IMR-90 (cell line): ENCODE measurements at regions not wholly inside any gene's neighbourhood (a gene's known extent, or its start where the extent isn't known, plus 50 kb on each side); places are given as distances from the start of the nearest gene placed in this dataset.

Experiments
- ATAC-seq: fragments of 200-7000 bp; cut with Tn5 transposase; 2 replicates; pipeline ENCODE4 v1.9.1; 2020; ENCODE audit warnings: low read depth, mild to moderate bottlenecking, moderate library complexity
- BruUV-seq: library from RNA; stranded (reverse); fragments of 400-500 nt; replicated peaks from 2 replicates; lab custom pipeline; 2021; lab: Mats Ljungman, UMichigan
- CTCF ChIA-PET: fragments of 300-600 bp; formaldehyde crosslinking; extraction: SDS; loops from one replicate; lab custom pipeline; 2021; ENCODE audit warnings: antibody characterized with exemption; lab: Yijun Ruan, JAX
- POLR2A ChIA-PET: fragments of 300-600 bp; sonication (Branson Sonifier 250); formaldehyde crosslinking; loops from one replicate; lab custom pipeline; 2022; ENCODE audit warnings: antibody characterized with exemption; ENCODE audit not compliant: unreplicated experiment; lab: Charles Lee
- DNase-seq: peaks from one replicate; pipeline ENCODE4 v3.0.0; 2013
- H2AFZ ChIP-seq: replicated peaks from 2 replicates; pipeline ENCODE3; 2013; ENCODE audit warnings: low read length, mild to moderate bottlenecking; ENCODE audit not compliant: poor library complexity
- H2AK5ac ChIP-seq: 2 replicates; pipeline ENCODE4 v1.6.1; 2013; ENCODE audit warnings: low read depth, low read length, inconsistent platforms
- H2AK9ac ChIP-seq: replicated peaks from 2 replicates; pipeline ENCODE3; 2013; ENCODE audit warnings: mild to moderate bottlenecking, low read depth, low read length, moderate library complexity; ENCODE audit not compliant: poor library complexity
- H2BK120ac ChIP-seq: 2 replicates; pipeline ENCODE4 v1.6.1; 2013; ENCODE audit warnings: low read depth, low read length, inconsistent platforms
- H2BK15ac ChIP-seq: 3 replicates; pipeline ENCODE4 v1.6.1; 2013; ENCODE audit warnings: low read depth, low read length, inconsistent platforms
- H2BK20ac ChIP-seq: 2 replicates; pipeline ENCODE4 v1.6.1; 2013; ENCODE audit warnings: low read depth, mild to moderate bottlenecking, inconsistent platforms, low read length, moderate library complexity
- H2BK5ac ChIP-seq: 2 replicates; pipeline ENCODE4 v1.6.1; 2013; ENCODE audit warnings: mild to moderate bottlenecking, low read depth, low read length, inconsistent platforms; ENCODE audit not compliant: poor library complexity, severe bottlenecking
- H3K14ac ChIP-seq: replicated peaks from 2 replicates; pipeline ENCODE4 v1.6.1; 2013; ENCODE audit warnings: low read depth, low read length, inconsistent platforms
- H3K18ac ChIP-seq: 2 replicates; pipeline ENCODE4 v1.6.1; 2013; ENCODE audit warnings: low read depth, low read length, control low read depth
- H3K23ac ChIP-seq: 2 replicates; pipeline ENCODE4 v1.6.1; 2013; ENCODE audit warnings: low read depth, low read length, inconsistent platforms
- H3K27ac ChIP-seq: 2 replicates; pipeline ENCODE4 v1.5.1; 2013; ENCODE audit warnings: mild to moderate bottlenecking, control low read depth, low read length; ENCODE audit not compliant: insufficient read depth
- H3K27me3 ChIP-seq: 2 replicates; pipeline ENCODE4 v1.6.1; 2013; ENCODE audit warnings: low read length; ENCODE audit not compliant: control insufficient read depth, insufficient read depth
- H3K36me3 ChIP-seq: 2 replicates; pipeline ENCODE4 v1.6.1; 2013; ENCODE audit warnings: low read length, mixed read lengths; ENCODE audit not compliant: control insufficient read depth, insufficient read depth
- H3K4ac ChIP-seq: 2 replicates; pipeline ENCODE4 v1.6.1; 2013; ENCODE audit warnings: low read depth, low read length, inconsistent platforms
- H3K4me1 ChIP-seq: 2 replicates; pipeline ENCODE4 v1.6.1; 2013; ENCODE audit warnings: low read length, mixed read lengths; ENCODE audit not compliant: control insufficient read depth, insufficient read depth
- H3K4me2 ChIP-seq: 2 replicates; pipeline ENCODE4 v1.6.1; 2013; ENCODE audit warnings: low read depth, mild to moderate bottlenecking, control low read depth, low read length, moderate library complexity
- H3K4me3 ChIP-seq: 2 replicates; pipeline ENCODE4 v1.5.1; 2013; ENCODE audit warnings: low read depth, mild to moderate bottlenecking, control low read depth, low read length, moderate library complexity; ENCODE audit not compliant: insufficient read depth
- H3K56ac ChIP-seq: 2 replicates; pipeline ENCODE4 v1.6.1; 2013; ENCODE audit warnings: low read length, inconsistent platforms; ENCODE audit not compliant: insufficient read depth; ENCODE audit errors: extremely low read depth
- H3K79me1 ChIP-seq, 2 experiments: 2 replicates each; pipeline ENCODE4 v1.6.1; 2013; ENCODE audit warnings: low read length in 2 of 2, inconsistent platforms in 1 of 2, low read depth in 1 of 2
- H3K9ac ChIP-seq: 2 replicates; pipeline ENCODE4 v1.6.1; 2013; ENCODE audit warnings: low read depth, low read length, control low read depth
- H3K9me1 ChIP-seq: 2 replicates; pipeline ENCODE4 v1.6.1; 2013; ENCODE audit warnings: low read length, inconsistent platforms; ENCODE audit not compliant: insufficient read depth
- H3K9me3 ChIP-seq: 2 replicates; pipeline ENCODE4 v1.6.1; 2013; ENCODE audit warnings: low read length; ENCODE audit not compliant: control insufficient read depth, insufficient read depth
- H4K20me1 ChIP-seq: 2 replicates; pipeline ENCODE4 v1.6.1; 2013; ENCODE audit warnings: low read length, inconsistent platforms; ENCODE audit not compliant: insufficient read depth
- H4K5ac ChIP-seq: 2 replicates; pipeline ENCODE4 v1.6.1; 2013; ENCODE audit warnings: mild to moderate bottlenecking, low read depth, low read length, control low read depth
- H4K8ac ChIP-seq, 2 experiments: 2 replicates each; pipeline ENCODE4 v1.6.1; 2013; ENCODE audit warnings: low read depth in 2 of 2, low read length in 2 of 2, control low read depth in 1 of 2, inconsistent platforms in 1 of 2
- H4K91ac ChIP-seq: 2 replicates; pipeline ENCODE4 v1.6.1; 2013; ENCODE audit warnings: low read depth, low read length, inconsistent platforms; ENCODE audit not compliant: insufficient read depth
- BHLHE40 ChIP-seq: fragments of 150-350 bp; IDR thresholded peaks from 2 replicates; pipeline ENCODE4 v1.6.1; 2016; ENCODE audit warnings: mild to moderate bottlenecking, low read depth, low read length
- MAFK ChIP-seq: IDR thresholded peaks from 2 replicates; pipeline ENCODE4 v1.6.1; 2012; ENCODE audit warnings: low read depth, low read length, improper control_type of control experiment
- MAZ ChIP-seq: IDR thresholded peaks from 2 replicates; pipeline ENCODE4 v1.6.1; 2012; ENCODE audit warnings: low read depth, mild to moderate bottlenecking, low read length, improper control_type of control experiment, moderate library complexity, borderline replicate concordance
- MXI1 ChIP-seq: IDR thresholded peaks from 2 replicates; pipeline ENCODE4 v1.6.1; 2012; ENCODE audit warnings: low read depth, mild to moderate bottlenecking, low read length, moderate library complexity, borderline replicate concordance
- POLR2A ChIP-seq: IDR thresholded peaks from 2 replicates; pipeline ENCODE4 v1.6.1; 2012; ENCODE audit warnings: mild to moderate bottlenecking, low read depth, low read length
- RFX5 ChIP-seq: IDR thresholded peaks from 2 replicates; pipeline ENCODE4 v1.8.0; 2012; ENCODE audit warnings: low read depth, mild to moderate bottlenecking, low read length, moderate library complexity
- WGBS, 2 experiments: methylation state at CpG; one replicate each; pipeline versions ENCODE4 v1.1.5 to v1.1.7; 2013; ENCODE audit warnings: missing lambda C conversion rate in 2 of 2; ENCODE audit not compliant: insufficient read length in 1 of 2; ENCODE audit errors: extremely low coverage in 2 of 2; 5-methylcytosine and 5-hydroxymethylcytosine counted together
- dilution Hi-C: fragments of 300-500 bp; cut with HindIII; formaldehyde crosslinking; loops from one replicate; pipeline ENCODE4 v1.14.3; 2018; ENCODE audit warnings: low sequenced_read_pairs; ENCODE audit not compliant: unreplicated experiment
- in situ Hi-C: fragments of 300-500 bp; cut with MboI; formaldehyde crosslinking; loops from 3 replicates; pipeline ENCODE4 v1.14.3; 2019; ENCODE audit warnings: low sequenced_read_pairs, inconsistent platforms, mixed read lengths
- intact Hi-C: fragments of 100-400 bp; cut with micrococcal nuclease; formaldehyde crosslinking; loops from 2 replicates; pipeline ENCODE4 v1.10.0; 2022

GRCh38 chr17:77444984-77445759 is 304.4 kb downstream of the SEC14L1 start:
- Histone ChIP-seq H3K14ac (peak overlapping the region; percentile 93), H2BK15ac (no peak overlapping the region), H3K9me1 (peaks cover 42% of the 10 kb centered on the region), H3K23ac (peak overlapping the region; percentile 88), H3K27ac (peak overlapping the region; percentile 60; the same call in 1 of the 2 replicates), H2BK5ac (no peak overlapping the region), H3K4ac (peak overlapping the region; percentile 92), H2AK9ac (peak overlapping the region; percentile 80), H3K9ac (no peak overlapping the region), H3K4me2 (peak overlapping the region; percentile 37; the same call in 1 of the 2 replicates), H3K36me3 (peaks cover 5% of the 10 kb centered on the region), H4K5ac (no peak overlapping the region; the same call in 1 of the 2 replicates), H3K4me1 (peaks cover 57% of the 10 kb centered on the region), H3K27me3 (no peaks in the 10 kb centered on the region), H2AK5ac (peak overlapping the region; percentile 92), H3K9me3 (no peaks in the 10 kb centered on the region), H2BK20ac (no peak overlapping the region; the same call in 1 of the 2 replicates), H3K4me3 (no peak overlapping the region), H4K20me1 (peaks cover 94% of the 10 kb centered on the region), H3K56ac (peak overlapping the region; percentile 33), H3K18ac (peak overlapping the region; percentile 14; the same call in 1 of the 2 replicates), H3K79me1 (peaks cover 19 to 92% of the 10 kb centered on the region in 2 experiments), H2BK120ac (peak overlapping the region; percentile 39), H2AFZ (no peak overlapping the region), H4K91ac (peak overlapping the region; percentile 41; the same call in 1 of the 2 replicates), H4K8ac (peak overlapping the region in 1 of 2 experiments; percentile 22; a peak in 1 of 4 replicates)
- DNase-seq (peak; percentile 66), ATAC-seq (peak; percentile 26)
- in situ Hi-C loops (no loop called here), dilution Hi-C loops (no loop called here), intact Hi-C loops (no loop called here)
- ChIA-PET POLR2A (no interaction called here), CTCF (interaction anchor here (1.2 kb wide), 1 partner anchor 15 kb away, joined by 4 read pairs; no protein-coding TSS in a partner anchor)
- no CpG with 5 or more reads among the region's 15 CpGs for WGBS, 2 experiments
- peak; percentile 37; the same call in 1 of the 2 replicates for TF ChIP-seq POLR2A
- TF ChIP-seq RFX5 = no peak
- peak; percentile 30; the same call in 1 of the 2 replicates for TF ChIP-seq MXI1
- TF ChIP-seq MAZ = 0 out of 2 replicates have a peak, but pooled peaks have one; percentile 6
- no peak for TF ChIP-seq MAFK
- peak; percentile 53 for TF ChIP-seq BHLHE40
- no TSS peak for BruUV-seq
